Nephron (organoid): ENCODE measurements at regions not wholly inside any gene's neighbourhood (a gene's known extent, or its start where the extent isn't known, plus 50 kb on each side); places are given as distances from the start of the nearest gene placed in this dataset.

Experiments used
- H3K27ac Mint-ChIP-seq, 3 experiments: 2 replicates each; pipeline ENCODE4 v1.8.0; 2020; ENCODE audit warnings: mixed read lengths in 3 of 3, mild to moderate bottlenecking in 2 of 3, moderate library complexity in 1 of 3
- H3K27me3 Mint-ChIP-seq: 2 replicates; pipeline ENCODE4 v1.8.0; 2021; ENCODE audit warnings: low read depth, mild to moderate bottlenecking, moderate library complexity, mixed read lengths
- H3K36me3 Mint-ChIP-seq: 2 replicates; pipeline ENCODE4 v1.8.0; 2020; ENCODE audit warnings: low read depth, mixed read lengths
- H3K4me1 Mint-ChIP-seq: 2 replicates; pipeline ENCODE4 v1.8.0; 2020; ENCODE audit warnings: mixed read lengths
- H3K4me3 Mint-ChIP-seq, 3 experiments: 2 replicates each; pipeline ENCODE4 v1.8.0; 2020; ENCODE audit warnings: mild to moderate bottlenecking in 3 of 3, mixed read lengths in 3 of 3, moderate library complexity in 2 of 3
- H3K9me3 Mint-ChIP-seq: 2 replicates; pipeline ENCODE4 v1.8.0; 2020; ENCODE audit warnings: mixed read lengths
- CTCF ChIP-seq, 3 experiments: fragments of 200-600 bp; sonication (generic); IDR thresholded peaks; one replicate each; pipeline ENCODE4 v1.5.0; 2021; ENCODE audit warnings: antibody characterized with exemption in 3 of 3; ENCODE audit not compliant: unreplicated experiment in 3 of 3

GRCh38 chr2:16127958-16128357, 187.6 kb downstream of the MYCN start:
- TF ChIP-seq CTCF (IDR thresholded peaks at IDR 0.05; ENCODE audit: unreplicated experiment in 3 of 3): no peak
- no peaks in the 10 kb centered on the region for H3K9me3 Mint-ChIP-seq
- H3K4me1 Mint-ChIP-seq: peaks cover 8% of the 10 kb centered on the region
- no peak overlapping the region for H3K4me3 Mint-ChIP-seq
- no peak overlapping the region for H3K27ac Mint-ChIP-seq
- H3K36me3 Mint-ChIP-seq: no peaks in the 10 kb centered on the region
- H3K27me3 Mint-ChIP-seq: peaks cover 3% of the 10 kb centered on the region

- no peaks in the 10 kb centered on the region for H3K36me3 Mint-ChIP-seq
- no peak overlapping the region for H3K4me3 Mint-ChIP-seq
- peaks cover 3% of the 10 kb centered on the region for H3K27me3 Mint-ChIP-seq
- H3K27ac Mint-ChIP-seq: no peak overlapping the region
- H3K9me3 Mint-ChIP-seq: no peaks in the 10 kb centered on the region
- no peak for TF ChIP-seq CTCF (IDR thresholded peaks at IDR 0.05; ENCODE audit: unreplicated experiment in 3 of 3)
- H3K4me1 Mint-ChIP-seq: peaks cover 8% of the 10 kb centered on the region
Observed at GRCh38 chr2:16127276-16127940, 187.1 kb downstream of the MYCN start.

- Mint-ChIP-seq H3K4me1 (peaks cover 8% of the 10 kb centered on the region), H3K9me3 (peaks cover 3% of the 10 kb centered on the region), H3K27me3 (peaks cover 3% of the 10 kb centered on the region), H3K27ac (no peak overlapping the region), H3K36me3 (no peaks in the 10 kb centered on the region), H3K4me3 (no peak overlapping the region)
- no peak for TF ChIP-seq CTCF (IDR thresholded peaks at IDR 0.05; ENCODE audit: unreplicated experiment in 3 of 3)
Observed at GRCh38 chr2:16126517-16127275, 186.3 kb downstream of the MYCN start.

GRCh38 chr2:16125614-16126516, 185.5 kb downstream of the MYCN start:
- peaks cover 3% of the 10 kb centered on the region for H3K27me3 Mint-ChIP-seq
- H3K27ac Mint-ChIP-seq: no peak overlapping the region
- no peak for TF ChIP-seq CTCF (IDR thresholded peaks at IDR 0.05; ENCODE audit: unreplicated experiment in 3 of 3)
- peaks cover 3% of the 10 kb centered on the region for H3K9me3 Mint-ChIP-seq
- H3K4me1 Mint-ChIP-seq: peaks cover 8% of the 10 kb centered on the region
- H3K36me3 Mint-ChIP-seq: no peaks in the 10 kb centered on the region
- H3K4me3 Mint-ChIP-seq: no peak overlapping the region

- Mint-ChIP-seq H3K4me1 (peaks cover 8% of the 10 kb centered on the region), H3K27ac (no peak overlapping the region)
Observed at GRCh38 chr2:16124881-16125613, 184.7 kb downstream of the MYCN start.

More at GRCh38 chr2:16124881-16125613, 184.7 kb downstream of the MYCN start:
- H3K9me3 Mint-ChIP-seq: peaks cover 3% of the 10 kb centered on the region
- H3K4me3 Mint-ChIP-seq: no peak overlapping the region
- H3K27me3 Mint-ChIP-seq: peaks cover 3% of the 10 kb centered on the region
- TF ChIP-seq CTCF (IDR thresholded peaks at IDR 0.05; ENCODE audit: unreplicated experiment in 3 of 3): no peak
- H3K36me3 Mint-ChIP-seq: no peaks in the 10 kb centered on the region
